Panc1 (cell line): ENCODE measurements at regions not wholly inside any gene's neighbourhood (a gene's known extent, or its start where the extent isn't known, plus 50 kb on each side); places are given as distances from the start of the nearest gene placed in this dataset.
"Not testable (repeated sequence)": the region's sequence is repeated elsewhere in the genome, so short reads cannot be mapped to it uniquely, and the experiment has no call there.

ENCODE experiments used
- CTCF ChIP-seq: fragments of 450-650 bp; IDR thresholded peaks from 2 replicates; pipeline ENCODE4 v1.5.1; 2017; ENCODE audit warnings: mild to moderate bottlenecking
- POLR2AphosphoS5 ChIP-seq: IDR thresholded peaks from 2 replicates; pipeline ENCODE4 v1.6.1; 2012; ENCODE audit warnings: mild to moderate bottlenecking, low read depth, low read length, moderate library complexity

- not testable (repeated sequence) for TF ChIP-seq CTCF, POLR2AphosphoS5
Observed at GRCh38 chr19:56980326-56980725, 139.5 kb upstream of the USP29 start.
